Liver (tissue), 8 donors: ENCODE measurements at regions not wholly inside any gene's neighbourhood (a gene's known extent, or its start where the extent isn't known, plus 50 kb on each side); places are given as distances from the start of the nearest gene placed in this dataset.

Experiments used
- DNase-seq: peaks from one replicate; pipeline ENCODE4 v3.0.0-alpha.2; 2017; ENCODE audit warnings: low spot score
- H3K27ac ChIP-seq, 2 donors: one replicate each; pipeline ENCODE4 v1.7.0; 2013; ENCODE audit warnings: inconsistent platforms in 2 of 2, low read length in 2 of 2, control low read depth in 1 of 2, low read depth in 1 of 2, mild to moderate bottlenecking in 1 of 2
- H3K27me3 ChIP-seq, 4 donors: one replicate each; pipeline versions ENCODE4 v1.6.1 to v1.7.0; 2013; ENCODE audit warnings: low read length in 3 of 4, inconsistent platforms in 1 of 4, mild to moderate bottlenecking in 1 of 4, moderate library complexity in 1 of 4; ENCODE audit not compliant: control insufficient read depth in 4 of 4, insufficient read depth in 4 of 4
- H3K36me3 ChIP-seq, 4 donors: one replicate each; pipeline versions ENCODE4 v1.6.1 to v1.7.0; 2013; ENCODE audit warnings: low read length in 3 of 4, mild to moderate bottlenecking in 3 of 4, low read depth in 1 of 4, moderate library complexity in 1 of 4; ENCODE audit not compliant: control insufficient read depth in 4 of 4, insufficient read depth in 3 of 4
- H3K4me1 ChIP-seq, 4 donors: one replicate each; pipeline versions ENCODE4 v1.6.1 to v1.7.0; 2013; ENCODE audit warnings: low read length in 3 of 4, mild to moderate bottlenecking in 3 of 4, moderate library complexity in 1 of 4; ENCODE audit not compliant: control insufficient read depth in 4 of 4, insufficient read depth in 4 of 4
- H3K4me3 ChIP-seq, 3 donors: one replicate each; pipeline versions ENCODE4 v1.6.1 to v1.7.0; 2013; ENCODE audit warnings: low read length in 3 of 3, control low read depth in 1 of 3, low read depth in 1 of 3, mild to moderate bottlenecking in 1 of 3
- H3K9ac ChIP-seq, 2 donors: one replicate each; pipeline ENCODE4 v1.7.0; 2013; ENCODE audit warnings: low read length in 2 of 2, mild to moderate bottlenecking in 2 of 2, moderate library complexity in 2 of 2, control low read depth in 1 of 2, low read depth in 1 of 2
- H3K9me3 ChIP-seq, 4 donors: one replicate each; pipeline versions ENCODE4 v1.6.1 to v1.7.0; 2013; ENCODE audit warnings: low read length in 3 of 4; ENCODE audit not compliant: control insufficient read depth in 4 of 4
- CTCF ChIP-seq: fragments of 150-350 bp; IDR thresholded peaks from 2 replicates; pipeline ENCODE4 v1.5.1; 2017; ENCODE audit warnings: improper control_type of control experiment, low read depth, low read length; ENCODE audit not compliant: missing input control
- EGR1 ChIP-seq, 2 donors: IDR thresholded peaks; 2 replicates each; pipeline ENCODE4 v1.6.1; 2016 to 2018; ENCODE audit warnings: antibody characterized with exemption in 2 of 2, low read depth in 2 of 2
- FOXA1 ChIP-seq: IDR thresholded peaks from 2 replicates; pipeline ENCODE4 v1.6.1; 2016; ENCODE audit warnings: antibody characterized with exemption
- FOXA2 ChIP-seq: IDR thresholded peaks from 2 replicates; pipeline ENCODE4 v1.6.1; 2016; ENCODE audit warnings: antibody characterized with exemption
- GABPA ChIP-seq, 2 donors: IDR thresholded peaks in 1 of 2; conservative IDR thresholded peaks in 1 of 2; 2 replicates each; pipeline ENCODE4 v1.6.1; 2016; ENCODE audit warnings: antibody characterized with exemption in 2 of 2, mild to moderate bottlenecking in 1 of 2, moderate library complexity in 1 of 2
- HNF4A ChIP-seq, 2 donors: conservative IDR thresholded peaks; 2 replicates each; pipeline ENCODE4 v1.6.1; 2016; ENCODE audit warnings: antibody characterized with exemption in 2 of 2, mild to moderate bottlenecking in 2 of 2
- HNF4G ChIP-seq: IDR thresholded peaks from 2 replicates; pipeline ENCODE4 v1.6.1; 2016; ENCODE audit warnings: antibody characterized with exemption
- JUND ChIP-seq, 2 donors: IDR thresholded peaks; 2 replicates each; pipeline ENCODE4 v1.6.1; 2016; ENCODE audit warnings: antibody characterized with exemption in 2 of 2
- MAX ChIP-seq: IDR thresholded peaks from 2 replicates; pipeline ENCODE4 v1.6.1; 2016; ENCODE audit warnings: antibody characterized with exemption
- NR2F2 ChIP-seq: IDR thresholded peaks from 2 replicates; pipeline ENCODE4 v1.6.1; 2016; ENCODE audit warnings: antibody characterized with exemption
- RAD21 ChIP-seq, 2 donors: IDR thresholded peaks; 2 replicates each; pipeline ENCODE4 v1.6.1; 2016; ENCODE audit warnings: antibody characterized with exemption in 2 of 2, mild to moderate bottlenecking in 2 of 2
- REST ChIP-seq: IDR thresholded peaks from 2 replicates; pipeline ENCODE4 v1.6.1; 2016; ENCODE audit warnings: antibody characterized with exemption, mild to moderate bottlenecking
- RXRA ChIP-seq, 2 donors: IDR thresholded peaks; 2 replicates each; pipeline ENCODE4 v1.6.1; 2017 to 2018; ENCODE audit warnings: antibody characterized with exemption in 2 of 2, mild to moderate bottlenecking in 1 of 2
- SP1 ChIP-seq: IDR thresholded peaks from 2 replicates; pipeline ENCODE4 v1.6.1; 2018; ENCODE audit warnings: antibody characterized with exemption, mild to moderate bottlenecking
- TAF1 ChIP-seq: conservative IDR thresholded peaks from 2 replicates; pipeline ENCODE4 v1.6.1; 2016; ENCODE audit warnings: antibody characterized with exemption, mild to moderate bottlenecking
- YY1 ChIP-seq: IDR thresholded peaks from 2 replicates; pipeline ENCODE4 v1.6.1; 2016; ENCODE audit warnings: antibody characterized with exemption, mild to moderate bottlenecking
- ZBTB33 ChIP-seq: IDR thresholded peaks from 2 replicates; pipeline ENCODE4 v1.6.1; 2016; ENCODE audit warnings: antibody characterized with exemption
- WGBS: extraction: QIAGEN DNeasy Blood & Tissue Kit; methylation state at CpG from one replicate; pipeline ENCODE4 v1.1.7; 2013; 5-methylcytosine and 5-hydroxymethylcytosine counted together
- donor health status: healthy.
- donor health status: healthy.
- donor health status: healthy.
- donor health status: healthy.
- donor health status: healthy.

- Histone ChIP-seq H3K4me3 (no peak overlapping the region), H3K9ac (no peak overlapping the region), H3K27ac (no peak overlapping the region), H3K36me3 (no peaks in the 10 kb centered on the region), H3K4me1 (no peaks in the 10 kb centered on the region), H3K9me3 (no peaks in the 10 kb centered on the region), H3K27me3 (no peaks in the 10 kb centered on the region)
- DNase-seq = no peak
- whole genome bisulfite sequencing = 88% methylated on average over 3 of the region's 3 CpGs
- no peak for TF ChIP-seq REST
These were observed 568.3 kb upstream of the KIRREL3 start for GRCh38 chr11:127568891-127569290.

- no peak for DNase-seq
- Histone ChIP-seq H3K4me1 (no peaks in the 10 kb centered on the region), H3K36me3 (no peaks in the 10 kb centered on the region), H3K4me3 (no peak overlapping the region), H3K27ac (no peak overlapping the region), H3K9me3 (no peaks in the 10 kb centered on the region), H3K9ac (no peak overlapping the region), H3K27me3 (no peaks in the 10 kb centered on the region)
- no peak for TF ChIP-seq GABPA (IDR thresholded peaks at IDR 0.05 in 1 of 2, conservative IDR thresholded peaks at IDR 0.05 in 1 of 2)
- no peak for TF ChIP-seq EGR1 (IDR thresholded peaks at IDR 0.05; ENCODE audit: low read depth in 2 of 2)
- TF ChIP-seq FOXA1 = no peak
- TF ChIP-seq RXRA (IDR thresholded peaks at IDR 0.05) = no peak
- no peak for TF ChIP-seq RAD21 (IDR thresholded peaks at IDR 0.05)
- TF ChIP-seq HNF4G = no peak
- no peak for TF ChIP-seq YY1
- no peak for TF ChIP-seq MAX
- TF ChIP-seq REST = no peak
- TF ChIP-seq HNF4A (conservative IDR thresholded peaks at IDR 0.05) = no peak
- TF ChIP-seq SP1 = no peak
- no peak for TF ChIP-seq FOXA2
- TF ChIP-seq ZBTB33 = no peak
- no peak for TF ChIP-seq NR2F2
- no peak for TF ChIP-seq TAF1
- TF ChIP-seq CTCF = no peak
- no peak for TF ChIP-seq JUND (IDR thresholded peaks at IDR 0.05)
- WGBS = 62% methylated on average over 2 of the region's 2 CpGs
These were observed 566.8 kb upstream of the KIRREL3 start for GRCh38 chr11:127567237-127567932.
